ENCODE measurements at regions not wholly inside any gene's neighbourhood (a gene's known extent, or its start where the extent isn't known, plus 50 kb on each side); places are given as distances from the start of the nearest gene placed in this dataset.

GRCh38 chrY:7725791-7726460 lies 814.4 kb upstream of the AMELY start:
- no peak for TF ChIP-seq CTCF (IDR thresholded peaks at IDR 0.05; ENCODE audit: insufficient read depth, low read length, severe bottlenecking)
- FAIRE-seq (no peak), DNase-seq (ENCODE audit: low read depth) (no peak)
- Histone ChIP-seq H3K4me3 (ENCODE audit: low read depth, low read length) (no peak overlapping the region), H3K36me3 (ENCODE audit: control insufficient read depth, insufficient read depth, low read length) (no peaks in the 10 kb centered on the region), H3K27me3 (ENCODE audit: control insufficient read depth, insufficient read depth, low read length) (no peaks in the 10 kb centered on the region)

- FAIRE-seq (no peak), DNase-seq (ENCODE audit: low read depth) (no peak)
- Histone ChIP-seq H3K36me3 (ENCODE audit: control insufficient read depth, insufficient read depth, low read length) (no peaks in the 10 kb centered on the region), H3K27me3 (ENCODE audit: control insufficient read depth, insufficient read depth, low read length) (no peaks in the 10 kb centered on the region), H3K4me3 (ENCODE audit: low read depth, low read length) (no peak overlapping the region)
- TF ChIP-seq CTCF (IDR thresholded peaks at IDR 0.05; ENCODE audit: insufficient read depth, low read length, severe bottlenecking): no peak
These were observed 812.6 kb upstream of the AMELY start for GRCh38 chrY:7723991-7724632.

- Histone ChIP-seq H3K36me3 (ENCODE audit: control insufficient read depth, insufficient read depth, low read length) (no peaks in the 10 kb centered on the region), H3K27me3 (ENCODE audit: control insufficient read depth, insufficient read depth, low read length) (no peaks in the 10 kb centered on the region), H3K4me3 (ENCODE audit: low read depth, low read length) (no peak overlapping the region)
- DNase-seq (ENCODE audit: low read depth) (no peak), FAIRE-seq (no peak)
- TF ChIP-seq CTCF (IDR thresholded peaks at IDR 0.05; ENCODE audit: insufficient read depth, low read length, severe bottlenecking): no peak
These were observed 811.6 kb upstream of the AMELY start for GRCh38 chrY:7723127-7723526.

- DNase-seq (ENCODE audit: low read depth): no peak
- Histone ChIP-seq H3K4me3 (ENCODE audit: low read depth, low read length) (no peak overlapping the region), H3K27me3 (ENCODE audit: control insufficient read depth, insufficient read depth, low read length) (no peaks in the 10 kb centered on the region), H3K36me3 (ENCODE audit: control insufficient read depth, insufficient read depth, low read length) (no peaks in the 10 kb centered on the region)
- TF ChIP-seq CTCF (IDR thresholded peaks at IDR 0.05; ENCODE audit: insufficient read depth, low read length, severe bottlenecking): no peak
- FAIRE-seq: no peak
These were observed 811.0 kb upstream of the AMELY start for GRCh38 chrY:7722566-7722965.

GRCh38 chrY:7720974-7721373 lies 809.4 kb upstream of the AMELY start:
- DNase-seq (ENCODE audit: low read depth): peak; percentile 85
- H3K4me3 ChIP-seq (ENCODE audit: low read depth, low read length): no peak overlapping the region
- no peak for FAIRE-seq
- H3K27me3 ChIP-seq (ENCODE audit: control insufficient read depth, insufficient read depth, low read length): no peaks in the 10 kb centered on the region
- no peak for TF ChIP-seq CTCF (IDR thresholded peaks at IDR 0.05; ENCODE audit: insufficient read depth, low read length, severe bottlenecking)
- no peaks in the 10 kb centered on the region for H3K36me3 ChIP-seq (ENCODE audit: control insufficient read depth, insufficient read depth, low read length)
